SK-N-SH treated with all-trans-retinoic acid at 6 μM for 48 hours (cell line): ENCODE measurements at regions not wholly inside any gene's neighbourhood (a gene's known extent, or its start where the extent isn't known, plus 50 kb on each side); places are given as distances from the start of the nearest gene placed in this dataset.

Source experiments
- GLIS3 ChIP-seq: fragments of 250-450 bp; sonication (Bioruptor Pico); IDR thresholded peaks from 2 replicates; pipeline ENCODE4 v1.5.0; 2020; ENCODE audit warnings: mild to moderate bottlenecking, moderate library complexity
- RARB ChIP-seq: fragments of 250-450 bp; sonication (Bioruptor Pico); IDR thresholded peaks from 2 replicates; pipeline ENCODE4 v1.8.0; 2021; ENCODE audit warnings: mild to moderate bottlenecking, moderate library complexity
- TCF4 ChIP-seq: fragments of 250-450 bp; sonication (Bioruptor Pico); IDR thresholded peaks from 2 replicates; pipeline ENCODE4 v1.8.0; 2021; ENCODE audit warnings: mild to moderate bottlenecking, moderate library complexity, borderline replicate concordance
- ZC3H10 ChIP-seq: fragments of 250-450 bp; sonication (Bioruptor Pico); IDR thresholded peaks from 2 replicates; pipeline ENCODE4 v1.5.1; 2021; ENCODE audit warnings: mild to moderate bottlenecking, moderate library complexity
- TF ChIP-seq, protein P1 (sequence below): fragments of 250-450 bp; sonication (Bioruptor Pico); IDR thresholded peaks from 2 replicates; pipeline ENCODE4 v1.8.0; 2021; ENCODE audit warnings: low read depth, mild to moderate bottlenecking, moderate library complexity, borderline replicate concordance

GRCh38 chr4:184538023-184538599, 63.8 kb upstream of the IRF2 start:
- TF ChIP-seq GLIS3 (CRISPR knock-in tag), result no peak
- TF ChIP-seq, protein P1, sequence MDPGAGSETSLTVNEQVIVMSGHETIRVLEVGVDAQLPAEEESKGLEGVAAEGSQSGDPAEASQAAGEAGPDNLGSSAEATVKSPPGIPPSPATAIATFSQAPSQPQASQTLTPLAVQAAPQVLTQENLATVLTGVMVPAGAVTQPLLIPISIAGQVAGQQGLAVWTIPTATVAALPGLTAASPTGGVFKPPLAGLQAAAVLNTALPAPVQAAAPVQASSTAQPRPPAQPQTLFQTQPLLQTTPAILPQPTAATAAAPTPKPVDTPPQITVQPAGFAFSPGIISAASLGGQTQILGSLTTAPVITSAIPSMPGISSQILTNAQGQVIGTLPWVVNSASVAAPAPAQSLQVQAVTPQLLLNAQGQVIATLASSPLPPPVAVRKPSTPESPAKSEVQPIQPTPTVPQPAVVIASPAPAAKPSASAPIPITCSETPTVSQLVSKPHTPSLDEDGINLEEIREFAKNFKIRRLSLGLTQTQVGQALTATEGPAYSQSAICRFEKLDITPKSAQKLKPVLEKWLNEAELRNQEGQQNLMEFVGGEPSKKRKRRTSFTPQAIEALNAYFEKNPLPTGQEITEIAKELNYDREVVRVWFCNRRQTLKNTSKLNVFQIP, result no peak
- no peak for TF ChIP-seq RARB
- TF ChIP-seq ZC3H10 (CRISPR knock-in tag), result no peak
- no peak for TF ChIP-seq TCF4 (CRISPR knock-in tag)
